Stimulated activated effector memory CD8-positive, alpha-beta T cell treated with anti-CD3 and anti-CD28 coated beads, Interleukin-12 subunit alpha, Interleukin-12 subunit beta, amount 100 ng/mL, for 72 hours (primary cell): ENCODE measurements at regions not wholly inside any gene's neighbourhood (a gene's known extent, or its start where the extent isn't known, plus 50 kb on each side); places are given as distances from the start of the nearest gene placed in this dataset.

Experiments used
- ATAC-seq: fragments of 150-1000 bp; cut with Tn5 transposase; 2 replicates; pipeline ENCODE4 v1.10.0; 2021
- DNase-seq, 2 donors: peaks; one replicate each; pipeline ENCODE4 v3.0.0; 2021 to 2022; ENCODE audit warnings: low spot score in 2 of 2
- H3K27ac Mint-ChIP-seq: one replicate; pipeline ENCODE4 v1.8.0; 2022; ENCODE audit warnings: mild to moderate bottlenecking, mixed read lengths
- H3K36me3 Mint-ChIP-seq: one replicate; pipeline ENCODE4 v1.8.0; 2022; ENCODE audit warnings: mild to moderate bottlenecking, mixed read lengths
- H3K4me1 Mint-ChIP-seq: one replicate; pipeline ENCODE4 v1.8.0; 2022; ENCODE audit warnings: mixed read lengths
- H3K4me3 Mint-ChIP-seq: one replicate; pipeline ENCODE4 v1.8.0; 2022; ENCODE audit warnings: mild to moderate bottlenecking, mixed read lengths
- H3K9me3 Mint-ChIP-seq: one replicate; pipeline ENCODE4 v1.8.0; 2022; ENCODE audit warnings: mixed read lengths

- no peaks in the 10 kb centered on the region for H3K4me1 Mint-ChIP-seq
- no peak overlapping the region for H3K4me3 Mint-ChIP-seq
- DNase-seq (no peak), ATAC-seq (no peak)
- H3K9me3 Mint-ChIP-seq: peaks cover 14% of the 10 kb centered on the region
- H3K36me3 Mint-ChIP-seq: no peaks in the 10 kb centered on the region
- no peak overlapping the region for H3K27ac Mint-ChIP-seq
Observed at GRCh38 chr12:115273456-115273855, 589.5 kb upstream of the TBX3 start.

GRCh38 chr12:115268451-115268850 lies 584.5 kb upstream of the TBX3 start:
- Mint-ChIP-seq H3K9me3 (peaks cover 12% of the 10 kb centered on the region), H3K36me3 (no peaks in the 10 kb centered on the region), H3K4me1 (no peaks in the 10 kb centered on the region), H3K27ac (no peak overlapping the region), H3K4me3 (no peak overlapping the region)
- ATAC-seq (no peak), DNase-seq (no peak)

GRCh38 chr12:115267891-115268290 lies 583.9 kb upstream of the TBX3 start:
- H3K36me3 Mint-ChIP-seq: no peaks in the 10 kb centered on the region
- peaks cover 15% of the 10 kb centered on the region for H3K9me3 Mint-ChIP-seq
- DNase-seq: no peak
- no peak overlapping the region for H3K27ac Mint-ChIP-seq
- ATAC-seq: no peak
- no peaks in the 10 kb centered on the region for H3K4me1 Mint-ChIP-seq
- no peak overlapping the region for H3K4me3 Mint-ChIP-seq

GRCh38 chr12:115267464-115267863 lies 583.5 kb upstream of the TBX3 start:
- Mint-ChIP-seq H3K4me3 (no peak overlapping the region), H3K27ac (no peak overlapping the region), H3K4me1 (no peaks in the 10 kb centered on the region), H3K9me3 (peaks cover 15% of the 10 kb centered on the region), H3K36me3 (no peaks in the 10 kb centered on the region)
- ATAC-seq (no peak), DNase-seq (no peak)

GRCh38 chr12:115264605-115265004 lies 580.6 kb upstream of the TBX3 start:
- Mint-ChIP-seq H3K36me3 (no peaks in the 10 kb centered on the region), H3K27ac (no peak overlapping the region), H3K9me3 (peaks cover 7% of the 10 kb centered on the region), H3K4me3 (no peak overlapping the region), H3K4me1 (no peaks in the 10 kb centered on the region)
- no peak for DNase-seq
- ATAC-seq: no peak

GRCh38 chr12:115261691-115262398 lies 577.9 kb upstream of the TBX3 start:
- no peaks in the 10 kb centered on the region for H3K36me3 Mint-ChIP-seq
- no peaks in the 10 kb centered on the region for H3K4me1 Mint-ChIP-seq
- no peak for ATAC-seq
- H3K27ac Mint-ChIP-seq: no peak overlapping the region
- H3K9me3 Mint-ChIP-seq: peaks cover 9% of the 10 kb centered on the region
- H3K4me3 Mint-ChIP-seq: no peak overlapping the region
- no peak for DNase-seq

- no peak overlapping the region for H3K27ac Mint-ChIP-seq
- peaks cover 9% of the 10 kb centered on the region for H3K9me3 Mint-ChIP-seq
- DNase-seq (no peak), ATAC-seq (no peak)
- no peaks in the 10 kb centered on the region for H3K4me1 Mint-ChIP-seq
- no peaks in the 10 kb centered on the region for H3K36me3 Mint-ChIP-seq
- no peak overlapping the region for H3K4me3 Mint-ChIP-seq
Observed at GRCh38 chr12:115260762-115261675, 577.0 kb upstream of the TBX3 start.

GRCh38 chr12:115259968-115260747 lies 576.2 kb upstream of the TBX3 start:
- no peak for ATAC-seq
- H3K27ac Mint-ChIP-seq: no peak overlapping the region
- DNase-seq: no peak
- H3K36me3 Mint-ChIP-seq: no peaks in the 10 kb centered on the region
- no peak overlapping the region for H3K4me3 Mint-ChIP-seq
- H3K4me1 Mint-ChIP-seq: no peaks in the 10 kb centered on the region
- peaks cover 9% of the 10 kb centered on the region for H3K9me3 Mint-ChIP-seq

GRCh38 chr12:115257791-115258190 lies 573.8 kb upstream of the TBX3 start:
- Mint-ChIP-seq H3K27ac (no peak overlapping the region), H3K4me1 (no peaks in the 10 kb centered on the region), H3K36me3 (no peaks in the 10 kb centered on the region), H3K4me3 (no peak overlapping the region), H3K9me3 (peaks cover 4% of the 10 kb centered on the region)
- ATAC-seq (no peak), DNase-seq (no peak)

- Mint-ChIP-seq H3K27ac (no peak overlapping the region), H3K9me3 (peaks cover 13% of the 10 kb centered on the region), H3K36me3 (no peaks in the 10 kb centered on the region), H3K4me1 (no peaks in the 10 kb centered on the region), H3K4me3 (no peak overlapping the region)
- ATAC-seq (no peak), DNase-seq (no peak)
Observed at GRCh38 chr12:115255962-115256361, 572.0 kb upstream of the TBX3 start.

GRCh38 chr12:115255257-115255656 lies 571.3 kb upstream of the TBX3 start:
- Mint-ChIP-seq H3K4me1 (no peaks in the 10 kb centered on the region), H3K27ac (no peak overlapping the region), H3K4me3 (no peak overlapping the region), H3K36me3 (no peaks in the 10 kb centered on the region), H3K9me3 (peaks cover 14% of the 10 kb centered on the region)
- ATAC-seq (no peak), DNase-seq (no peak)

GRCh38 chr12:115253049-115253448 lies 569.1 kb upstream of the TBX3 start:
- no peak overlapping the region for H3K4me3 Mint-ChIP-seq
- no peaks in the 10 kb centered on the region for H3K4me1 Mint-ChIP-seq
- no peak overlapping the region for H3K27ac Mint-ChIP-seq
- H3K36me3 Mint-ChIP-seq: no peaks in the 10 kb centered on the region
- no peak for ATAC-seq
- DNase-seq: no peak
- peaks cover 18% of the 10 kb centered on the region for H3K9me3 Mint-ChIP-seq

- peaks cover 16% of the 10 kb centered on the region for H3K9me3 Mint-ChIP-seq
- no peaks in the 10 kb centered on the region for H3K4me1 Mint-ChIP-seq
- DNase-seq: no peak
- H3K27ac Mint-ChIP-seq: no peak overlapping the region
- H3K4me3 Mint-ChIP-seq: no peak overlapping the region
- ATAC-seq: no peak
- H3K36me3 Mint-ChIP-seq: no peaks in the 10 kb centered on the region
Observed at GRCh38 chr12:115251727-115252126, 567.8 kb upstream of the TBX3 start.

GRCh38 chr12:115249671-115250278 lies 565.8 kb upstream of the TBX3 start:
- no peak for ATAC-seq
- Mint-ChIP-seq H3K9me3 (peaks cover 19% of the 10 kb centered on the region), H3K36me3 (no peaks in the 10 kb centered on the region), H3K27ac (no peak overlapping the region), H3K4me3 (no peak overlapping the region), H3K4me1 (no peaks in the 10 kb centered on the region)
- no peak for DNase-seq

GRCh38 chr12:115245020-115245419 lies 561.0 kb upstream of the TBX3 start:
- no peak for DNase-seq
- no peak for ATAC-seq
- Mint-ChIP-seq H3K9me3 (peaks cover 13% of the 10 kb centered on the region), H3K27ac (no peak overlapping the region), H3K4me3 (no peak overlapping the region), H3K36me3 (no peaks in the 10 kb centered on the region), H3K4me1 (no peaks in the 10 kb centered on the region)
